ENCODE measurements at regions not wholly inside any gene's neighbourhood (a gene's known extent, or its start where the extent isn't known, plus 50 kb on each side); places are given as distances from the start of the nearest gene placed in this dataset.

- TF ChIP-seq CTCF (IDR thresholded peaks at IDR 0.05) (no peak), POLR2A (IDR thresholded peaks at IDR 0.05) (no peak)
These were observed 324.5 kb upstream of the WWC1 start for GRCh38 chr5:167966979-167967378.

All from thyroid gland (tissue), 4 donors.